ENCODE measurements at regions not wholly inside any gene's neighbourhood (a gene's known extent, or its start where the extent isn't known, plus 50 kb on each side); places are given as distances from the start of the nearest gene placed in this dataset.

- DNase-seq (ENCODE audit: low read depth): no peak
These were observed 56.6 kb upstream of the BEX4 start for GRCh38 chrX:103158317-103158621.

- peak; percentile 40 for DNase-seq (ENCODE audit: low read depth)
These were observed 57.2 kb upstream of the BEX4 start for GRCh38 chrX:103157496-103158316.

- DNase-seq (ENCODE audit: low read depth): no peak
These were observed 59.7 kb upstream of the BEX4 start for GRCh38 chrX:103155201-103155600.

GRCh38 chrX:103153661-103154060 lies 60.7 kb upstream of the NXF3 start:
- DNase-seq (ENCODE audit: low read depth): no peak

- DNase-seq (ENCODE audit: low read depth): no peak
These were observed 58.9 kb upstream of the NXF3 start for GRCh38 chrX:103151799-103152198.

- no peak for DNase-seq (ENCODE audit: low read depth)
These were observed 56.7 kb upstream of the NXF3 start for GRCh38 chrX:103149652-103150051.

GRCh38 chrX:103148075-103148474 lies 55.1 kb upstream of the NXF3 start:
- no peak for DNase-seq (ENCODE audit: low read depth)

Measured in LHCN-M2 (cell line).